DLD1 (cell line): ENCODE measurements at regions not wholly inside any gene's neighbourhood (a gene's known extent, or its start where the extent isn't known, plus 50 kb on each side); places are given as distances from the start of the nearest gene placed in this dataset.

Source experiments
- in situ Hi-C: cut with HindIII; loops from 2 replicates; pipeline ENCODE4 v1.10.0; 2017; ENCODE audit warnings: low sequenced_read_pairs

DNA sequence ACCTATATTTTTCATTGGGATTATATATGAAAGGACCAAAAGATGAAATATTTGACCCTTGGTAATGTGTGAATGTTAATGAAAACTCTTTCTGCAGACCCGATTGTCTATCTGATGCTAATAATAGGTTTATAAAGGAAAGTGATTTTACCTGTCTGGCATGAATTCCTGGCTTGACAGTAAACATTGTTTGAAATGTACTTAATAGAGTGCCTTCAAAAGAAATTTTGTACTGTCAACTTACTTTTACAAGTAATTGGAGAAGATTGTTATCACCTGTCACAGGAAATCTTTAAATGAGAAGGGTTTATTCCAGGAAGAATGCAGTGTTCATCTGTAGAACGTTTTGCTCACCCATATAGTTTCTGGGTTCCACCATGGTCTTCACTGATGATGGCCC, 588.2 kb downstream of the INHBA start:
- in situ Hi-C loops: no loop called here

DNA sequence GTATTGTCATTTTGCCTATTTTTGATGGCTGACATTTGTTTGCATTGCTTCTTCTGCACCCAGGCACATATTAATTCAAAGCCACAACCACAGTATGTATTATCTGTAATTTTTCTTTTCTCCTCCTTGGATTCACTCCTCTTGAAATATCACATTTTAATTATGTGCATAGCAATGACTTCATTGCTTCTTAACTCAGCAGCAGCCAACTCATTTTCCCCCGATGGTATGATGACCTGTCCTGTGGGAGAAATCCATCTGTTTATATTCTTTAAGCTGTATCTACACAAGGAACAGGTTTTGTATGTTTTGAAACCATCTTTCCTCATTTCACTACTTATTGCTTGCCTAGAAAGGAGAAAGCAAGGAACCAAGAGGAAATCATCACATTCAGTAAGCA, 588.8 kb downstream of the INHBA start:
- in situ Hi-C loops: no loop called here

DNA sequence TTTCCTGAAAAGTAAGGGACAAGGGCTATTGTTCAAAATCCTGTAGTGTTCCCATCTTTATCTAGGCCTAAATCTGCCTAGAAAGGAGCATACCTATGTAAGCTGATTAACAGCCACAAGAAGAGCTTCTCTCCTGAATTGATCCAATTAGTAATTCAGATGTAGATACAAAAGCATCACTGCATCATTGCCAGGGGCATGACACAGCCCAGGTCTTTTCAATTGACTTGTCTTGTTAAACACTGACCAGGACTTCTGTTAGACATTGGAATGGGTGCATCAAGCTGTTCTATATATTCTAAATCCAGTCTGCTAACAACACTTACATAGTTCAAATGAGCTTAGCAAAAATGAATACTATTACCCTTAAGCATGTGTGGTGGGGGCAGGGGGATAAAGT, 589.2 kb downstream of the INHBA start:
- in situ Hi-C loops: no loop called here

DNA sequence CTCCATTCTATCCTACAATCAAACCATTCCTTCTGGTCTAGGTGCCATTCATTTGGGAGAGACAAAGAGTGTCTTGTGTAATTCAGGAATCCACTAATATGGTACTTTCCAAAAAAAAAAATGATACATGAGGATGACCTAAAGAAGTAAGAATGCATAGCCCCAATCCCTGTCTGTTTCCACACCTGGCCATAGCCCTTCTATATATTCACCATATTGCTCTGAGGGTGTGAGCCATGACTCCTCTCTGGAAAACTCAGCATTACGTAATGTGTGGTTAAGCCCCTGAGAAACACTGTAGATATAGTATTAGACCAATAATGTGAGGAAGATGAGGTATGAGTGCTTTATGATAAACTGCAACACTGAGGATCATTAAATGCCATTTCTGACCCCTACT, 592.7 kb downstream of the INHBA start:
- in situ Hi-C loops: no loop called here

DNA sequence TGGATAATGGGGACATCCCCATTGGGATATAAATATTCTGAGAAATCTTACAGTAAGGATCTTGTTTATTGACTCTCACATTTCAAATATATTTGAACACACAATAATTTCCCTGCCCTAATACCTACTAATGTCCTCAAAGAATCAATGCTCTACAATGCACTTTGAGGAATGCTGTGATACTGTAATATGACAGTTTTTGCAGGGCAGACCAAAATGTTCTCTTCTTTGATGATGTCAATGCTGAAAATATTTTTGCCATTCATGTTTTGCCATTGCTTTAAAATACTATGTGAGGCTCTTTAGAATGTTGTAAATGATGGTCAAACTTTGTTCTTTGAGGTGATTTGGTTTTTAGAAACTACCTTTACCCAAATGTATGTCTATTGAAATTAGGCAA, 594.1 kb downstream of the INHBA start:
- in situ Hi-C loops: no loop called here

DNA sequence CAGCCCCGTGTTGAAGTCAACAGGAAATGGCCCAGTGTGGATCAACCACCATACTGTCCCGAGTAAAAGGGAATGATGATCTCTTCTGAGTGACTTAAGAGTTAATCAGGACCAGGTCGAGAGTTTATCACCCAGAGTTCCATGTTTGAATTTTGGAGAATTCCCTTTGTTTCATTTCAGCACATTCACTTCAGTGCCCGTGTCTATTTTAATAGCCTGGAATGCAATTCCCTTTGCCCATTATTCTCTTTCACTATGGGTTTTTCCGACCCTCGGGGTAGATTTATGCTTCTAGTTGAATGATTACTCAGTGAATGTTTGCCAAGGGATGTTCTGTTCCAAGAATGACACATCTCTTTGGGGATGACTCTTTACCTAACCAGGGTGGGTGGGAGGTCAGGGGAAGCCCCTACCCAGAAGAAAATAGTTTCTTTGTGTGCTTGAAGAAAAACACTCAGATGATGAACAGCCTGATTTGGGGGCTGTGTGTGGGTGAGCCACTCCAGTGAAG, 594.9 kb downstream of the INHBA start:
- in situ Hi-C loops: no loop called here

DNA sequence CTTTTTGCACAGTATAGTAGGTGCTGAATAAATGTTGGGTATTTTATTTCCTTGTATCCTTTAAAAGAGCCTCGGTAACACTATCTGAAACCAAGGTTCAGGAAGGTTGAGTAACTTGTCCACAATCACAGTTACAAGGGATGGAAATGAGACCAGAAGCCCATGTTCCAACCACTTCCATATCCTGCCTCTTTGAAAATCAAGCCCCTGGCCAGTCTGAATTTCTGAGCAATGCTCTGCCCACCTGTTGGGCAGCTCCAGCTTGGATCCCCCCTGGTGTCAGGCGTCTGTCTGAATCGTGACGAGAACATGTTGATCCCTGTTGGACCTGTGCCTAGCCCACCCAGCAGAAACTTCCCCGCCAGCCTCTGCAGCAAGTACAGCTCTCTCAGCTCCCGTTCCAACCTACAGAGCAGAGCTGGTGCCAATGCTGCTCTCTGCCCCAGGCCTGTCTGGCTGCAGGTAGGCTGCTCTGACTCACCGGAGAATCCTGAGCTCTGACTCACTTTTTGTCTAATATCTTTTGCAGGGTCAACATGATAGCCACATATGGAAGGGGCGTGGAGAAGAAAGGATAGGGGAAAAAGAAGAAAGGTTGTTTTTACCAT, 595.5 kb downstream of the INHBA start:
- in situ Hi-C loops: no loop called here

DNA sequence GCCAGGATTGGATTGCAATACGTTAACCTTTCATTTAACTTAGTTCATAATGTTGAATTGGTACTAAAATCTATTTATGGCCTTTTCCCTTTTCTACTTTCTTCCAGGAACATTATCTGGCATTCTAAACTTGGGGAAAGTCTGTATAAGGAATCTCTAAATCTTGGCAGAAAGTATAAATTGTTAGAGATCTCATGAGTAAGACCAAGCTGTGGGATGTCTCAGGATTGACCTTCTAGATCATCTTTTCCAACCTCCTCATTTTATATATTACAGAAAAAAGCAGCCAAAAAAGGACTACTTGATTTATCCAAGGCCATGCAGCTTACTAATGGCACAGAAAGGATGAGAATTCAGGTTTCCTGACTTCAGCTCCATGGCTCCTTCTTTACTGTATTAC, 598.3 kb downstream of the INHBA start:
- in situ Hi-C loops: no loop called here

DNA sequence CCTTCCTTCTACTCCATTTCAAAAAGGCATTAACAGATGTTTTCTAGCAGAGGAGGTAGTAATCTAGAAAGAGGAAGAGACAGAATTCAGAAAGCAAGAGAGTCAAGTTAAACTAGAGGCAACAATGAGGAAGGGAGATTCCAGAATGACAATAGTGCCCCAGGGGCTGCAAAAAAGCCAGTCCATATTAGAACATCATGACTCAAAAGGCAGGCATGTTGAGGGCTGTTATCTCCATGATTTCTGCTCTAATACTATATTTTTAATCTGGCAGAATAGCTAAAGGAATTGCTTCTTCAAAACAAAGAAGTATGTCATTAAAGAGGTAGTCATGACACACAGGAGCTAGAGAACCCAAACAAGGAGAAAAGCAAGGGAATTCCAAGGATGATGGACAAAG, 599.6 kb downstream of the INHBA start:
- in situ Hi-C loops: no loop called here

DNA sequence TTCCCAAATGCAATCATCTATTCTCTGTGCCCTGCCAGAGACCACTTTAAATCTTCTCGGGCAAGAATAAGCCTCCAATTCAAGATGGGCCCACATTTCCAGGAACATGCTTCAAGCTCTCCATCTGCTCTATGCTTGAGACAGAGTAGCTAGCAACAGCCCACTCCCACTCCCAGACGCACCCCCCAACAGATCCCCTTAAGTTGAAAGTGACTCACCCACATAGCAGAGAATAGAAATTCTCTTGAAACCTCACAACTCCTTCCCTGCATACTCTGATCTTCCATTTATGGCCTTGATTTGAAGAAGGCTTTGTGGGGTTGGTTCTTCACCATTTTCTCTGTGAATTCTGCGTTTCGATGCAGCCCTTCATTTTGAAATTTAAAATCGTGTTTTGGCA, 604.0 kb downstream of the INHBA start:
- in situ Hi-C loops: no loop called here

DNA sequence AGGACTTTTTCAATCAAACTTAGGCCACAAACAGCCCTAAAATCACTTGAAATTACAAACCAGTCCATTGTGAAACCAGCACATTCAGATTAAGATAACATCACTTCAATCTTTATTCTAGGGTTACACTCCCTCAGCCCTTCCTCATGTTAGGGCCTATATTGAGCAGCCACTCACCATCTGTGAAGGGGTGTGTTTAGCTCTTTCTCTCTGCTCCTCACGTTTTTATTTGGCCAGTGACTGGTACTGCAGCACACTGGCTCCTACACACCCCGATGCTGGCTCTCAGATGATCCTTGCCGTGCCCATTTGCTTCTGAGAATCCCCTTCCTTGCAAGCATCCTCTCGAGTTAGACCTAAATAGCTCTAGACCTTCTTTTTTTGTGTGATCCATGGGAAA, 604.5 kb downstream of the INHBA start:
- in situ Hi-C loops: no loop called here

DNA sequence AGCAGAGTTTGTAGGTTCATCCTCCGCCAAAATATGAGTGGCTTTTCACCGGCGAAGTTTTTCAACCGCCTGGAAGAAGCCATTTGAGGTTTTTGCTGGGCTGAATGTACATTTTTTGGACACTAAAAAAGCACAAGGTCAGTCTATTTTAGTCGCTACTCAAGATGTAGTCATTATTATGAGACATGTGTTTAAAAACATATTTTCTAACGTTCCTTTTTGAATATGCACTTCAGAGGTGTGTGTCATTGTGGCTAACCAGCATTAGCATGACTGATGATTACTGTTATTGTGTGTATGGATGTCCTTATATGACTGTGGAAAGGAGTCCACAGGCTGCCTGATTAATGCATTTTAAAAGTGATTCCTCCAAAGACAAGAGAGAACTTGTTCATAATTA, 605.4 kb downstream of the INHBA start:
- in situ Hi-C loops: no loop called here

DNA sequence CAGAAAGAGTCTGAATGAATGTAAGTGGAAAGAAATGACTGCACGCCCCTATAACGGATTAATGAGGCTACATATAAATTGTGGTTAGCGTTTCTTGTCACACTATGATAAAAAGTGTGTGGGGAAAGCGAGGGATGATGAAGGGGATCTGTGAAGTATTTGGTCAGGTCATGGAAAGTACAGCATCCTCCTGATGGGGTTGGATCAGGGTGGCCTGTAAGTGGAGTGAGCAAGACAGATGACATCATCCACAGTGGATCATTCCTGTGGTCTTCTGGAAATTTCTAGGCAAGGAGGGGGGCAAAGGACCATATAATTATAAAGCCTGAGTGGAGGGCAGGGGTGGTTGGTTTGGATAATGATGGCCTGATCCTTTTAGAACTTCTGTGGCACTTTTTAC, 606.0 kb downstream of the INHBA start:
- in situ Hi-C loops: no loop called here

DNA sequence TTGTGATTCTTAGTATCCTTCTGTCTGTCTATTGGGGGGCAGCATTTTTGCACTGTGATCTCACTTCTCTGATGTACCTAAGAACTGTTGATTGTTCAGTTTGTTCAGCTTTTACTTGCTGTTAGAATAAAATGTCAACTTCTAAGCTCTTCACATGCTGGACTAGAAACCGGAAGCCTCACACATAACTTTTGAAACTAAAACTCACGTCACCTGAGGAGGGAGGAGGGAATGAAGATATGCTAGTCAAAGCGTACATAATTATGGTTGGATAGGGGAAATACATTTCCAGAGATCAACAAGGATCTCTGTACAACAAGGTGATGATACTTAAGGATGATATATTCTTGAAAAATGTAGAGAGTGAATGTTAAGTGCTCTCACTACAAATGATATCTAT, 609.7 kb downstream of the INHBA start:
- in situ Hi-C loops: no loop called here

DNA sequence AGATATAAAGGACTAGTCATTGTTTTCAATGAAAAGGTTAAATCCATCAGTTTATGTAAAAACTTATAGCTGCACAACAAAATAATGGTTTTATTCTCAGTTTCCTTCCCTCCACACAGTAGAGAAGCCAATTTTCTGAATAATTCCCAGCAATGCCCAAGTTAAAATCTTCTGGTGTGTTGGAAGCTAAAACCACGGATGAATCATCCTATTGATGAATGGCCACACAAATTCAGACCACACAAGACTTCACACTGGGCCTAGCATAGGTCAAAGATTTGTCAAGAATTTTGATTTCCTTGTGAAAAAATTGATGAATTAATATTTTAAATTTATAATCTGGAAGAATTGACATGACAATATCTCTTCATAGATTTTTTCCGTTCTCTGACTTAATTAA, 617.6 kb downstream of the INHBA start:
- in situ Hi-C loops: no loop called here

DNA sequence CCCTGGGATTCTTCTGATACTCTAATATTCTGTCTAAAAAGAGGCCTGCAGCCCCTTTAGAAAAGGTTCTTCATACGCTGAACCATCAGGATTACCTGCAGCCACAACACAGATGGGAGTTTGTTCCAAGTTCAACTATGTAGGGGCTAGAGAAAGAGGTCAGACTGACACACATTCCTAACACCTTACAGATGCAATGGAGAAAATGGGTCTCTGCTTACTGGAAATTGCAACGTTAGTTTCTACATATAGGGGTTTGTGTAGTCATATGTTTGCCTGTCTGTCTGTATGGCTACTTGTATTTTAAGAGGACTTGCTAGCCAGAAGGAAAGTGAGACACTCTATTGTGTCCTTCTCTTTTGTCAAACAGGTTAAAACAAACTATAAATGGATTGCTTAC, 618.5 kb downstream of the INHBA start:
- in situ Hi-C loops: no loop called here

DNA sequence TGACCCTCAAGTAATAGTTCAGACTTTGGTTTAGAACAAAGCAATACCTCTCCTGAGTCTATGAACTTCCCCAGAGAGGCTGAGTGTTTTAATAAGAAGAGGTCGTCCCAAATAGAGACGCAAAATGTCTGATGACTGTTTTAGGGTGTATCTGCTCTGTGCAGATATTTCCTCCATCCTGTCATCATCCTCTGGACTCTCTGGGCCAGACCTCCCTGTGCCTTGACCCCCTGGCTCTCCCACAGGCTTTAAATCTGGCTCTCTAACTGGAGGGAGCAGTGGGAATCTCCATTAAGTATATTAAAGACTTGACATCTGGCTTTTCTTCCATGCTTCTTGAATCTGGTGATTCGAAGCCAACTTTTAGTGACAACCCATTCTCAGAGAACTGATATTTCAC, 633.3 kb downstream of the INHBA start:
- in situ Hi-C loops: no loop called here

DNA sequence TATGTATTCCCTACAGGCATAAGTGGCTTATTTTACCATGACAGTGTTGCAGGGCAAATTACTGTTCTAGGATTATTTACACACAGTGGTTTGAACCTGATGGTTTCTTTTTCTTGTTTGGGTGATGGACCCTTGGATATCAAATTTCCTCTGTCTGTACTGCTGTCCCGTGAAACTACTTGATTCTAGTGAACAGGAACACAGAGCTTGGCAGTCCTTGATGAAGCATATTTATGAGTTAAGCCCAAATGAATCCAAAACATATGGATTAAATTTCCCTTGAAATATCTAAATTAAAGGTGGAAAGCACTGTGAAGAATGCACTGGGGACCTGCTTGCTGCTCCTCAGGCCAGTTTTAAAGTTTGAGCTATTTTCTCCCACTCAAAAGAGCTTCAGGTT, 635.3 kb downstream of the INHBA start:
- in situ Hi-C loops: no loop called here

DNA sequence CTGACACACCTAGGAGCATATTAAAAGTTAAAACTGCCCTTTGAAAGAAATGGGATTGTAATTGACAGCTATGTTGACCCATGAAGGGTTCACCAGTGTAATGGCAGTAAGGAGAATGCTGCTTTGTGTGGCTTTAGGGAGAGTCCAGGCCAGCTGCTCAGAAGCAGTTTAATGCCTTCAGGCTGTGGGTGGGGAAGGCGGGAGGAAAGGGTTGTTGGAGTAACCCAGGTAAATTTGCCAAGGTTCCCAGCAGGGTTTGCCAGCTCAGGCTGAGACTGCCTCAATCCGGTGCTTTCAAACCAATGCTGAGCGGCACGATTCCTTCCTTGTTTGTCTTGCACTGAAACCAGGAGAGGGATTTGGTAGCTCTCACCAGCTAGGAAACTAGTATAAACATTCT, 637.2 kb downstream of the INHBA start:
- in situ Hi-C loops: no loop called here

DNA sequence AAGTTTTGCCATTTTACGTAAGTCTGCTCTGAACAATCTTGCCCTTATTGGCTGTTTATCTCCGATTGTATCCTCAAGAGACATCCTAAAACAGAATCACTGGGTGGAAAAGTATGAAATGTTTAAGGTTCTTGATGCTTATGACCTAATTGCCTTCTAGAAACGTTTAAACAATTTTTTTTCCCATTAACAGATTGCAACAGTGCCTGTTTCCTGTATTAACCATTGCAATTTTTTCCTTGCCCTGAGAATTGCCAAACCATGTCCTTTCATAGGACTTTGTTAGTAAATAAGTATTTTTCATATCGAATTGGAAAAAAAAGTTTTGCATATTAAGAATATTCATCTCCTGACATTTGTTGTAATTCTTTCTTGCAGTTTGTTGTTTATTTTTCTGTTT, 639.8 kb downstream of the INHBA start:
- in situ Hi-C loops: no loop called here

DNA sequence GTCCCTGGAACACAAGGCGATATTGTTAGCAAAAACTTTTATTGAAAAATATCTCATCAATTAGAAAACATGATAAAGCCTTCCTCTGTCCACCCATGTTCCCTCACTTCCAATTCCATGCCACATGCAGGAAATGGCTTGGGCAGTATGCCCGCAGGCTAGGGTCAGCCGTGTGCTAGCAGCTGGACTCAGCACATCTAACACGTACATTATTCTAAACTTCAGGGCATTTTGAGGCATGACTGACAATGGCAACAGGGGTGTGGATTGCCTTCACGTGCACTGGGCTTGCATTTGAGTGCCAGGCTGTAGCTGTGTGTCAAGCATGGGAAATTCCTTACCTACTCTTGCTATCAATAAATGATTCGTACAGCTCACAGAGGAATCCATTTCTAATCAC, 642.1 kb downstream of the INHBA start:
- in situ Hi-C loops: no loop called here

DNA sequence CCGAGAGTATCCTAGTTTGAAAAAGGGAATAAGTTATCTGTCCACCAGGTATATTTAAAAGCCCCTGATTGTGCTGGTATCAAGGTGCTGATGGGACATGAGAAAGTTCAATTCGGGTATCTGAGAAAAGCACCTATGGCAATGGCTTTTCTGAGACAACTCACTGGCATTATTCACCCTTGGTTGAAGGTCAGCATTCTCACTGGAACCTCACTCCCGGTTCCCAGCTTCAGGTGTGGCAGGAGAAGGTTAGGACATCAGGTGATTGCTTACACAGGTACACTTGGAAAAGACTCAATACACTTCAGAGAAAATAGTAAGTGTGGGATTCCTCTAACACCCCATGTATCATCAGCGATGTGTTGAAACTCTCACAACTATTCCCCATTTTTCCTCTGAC, 643.1 kb downstream of the INHBA start:
- in situ Hi-C loops: no loop called here

DNA sequence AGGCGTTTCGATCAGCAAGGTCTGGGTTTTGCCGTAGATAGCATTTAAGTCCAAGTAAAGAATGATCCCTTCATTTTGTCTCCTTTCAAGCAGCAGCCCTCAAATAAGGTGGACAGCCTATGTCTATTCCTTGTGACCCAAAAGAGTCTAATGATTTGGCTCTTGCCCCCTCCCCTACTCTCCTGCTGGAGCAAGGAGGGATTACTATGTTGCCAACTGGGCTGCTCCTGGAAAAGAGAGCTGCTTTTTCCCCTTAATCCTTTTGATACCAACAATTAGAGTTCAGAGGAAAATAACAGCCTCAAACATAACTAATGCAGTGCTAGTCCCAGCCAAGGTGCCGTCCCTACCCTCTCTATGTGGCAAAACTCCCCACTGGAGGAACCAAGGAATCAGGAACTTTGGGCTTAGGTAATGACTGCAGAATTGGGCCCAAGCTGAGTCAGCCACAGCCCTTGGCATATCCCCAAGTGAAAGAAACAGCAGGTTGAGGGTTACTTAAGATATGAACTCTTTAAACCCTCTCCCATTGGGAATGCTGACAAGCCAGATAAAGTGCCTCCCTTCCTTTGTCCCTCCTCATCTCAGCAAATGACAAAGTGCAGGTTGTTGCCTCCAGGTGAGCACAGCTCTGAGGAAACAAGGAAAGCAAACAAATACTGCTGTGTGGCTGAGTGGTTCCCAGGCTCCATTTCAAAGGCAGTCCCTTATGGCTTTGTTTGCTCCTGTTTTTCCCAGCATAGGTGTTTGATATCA, 643.7 kb downstream of the INHBA start:
- in situ Hi-C loops: no loop called here
